GM19240 (cell line): ENCODE measurements at regions not wholly inside any gene's neighbourhood (a gene's known extent, or its start where the extent isn't known, plus 50 kb on each side); places are given as distances from the start of the nearest gene placed in this dataset.

ENCODE experiments used
- DNase-seq: peaks from one replicate; pipeline ENCODE4 v3.0.0; 2011; ENCODE audit warnings: low spot score; ENCODE audit not compliant: insufficient read length

DNA sequence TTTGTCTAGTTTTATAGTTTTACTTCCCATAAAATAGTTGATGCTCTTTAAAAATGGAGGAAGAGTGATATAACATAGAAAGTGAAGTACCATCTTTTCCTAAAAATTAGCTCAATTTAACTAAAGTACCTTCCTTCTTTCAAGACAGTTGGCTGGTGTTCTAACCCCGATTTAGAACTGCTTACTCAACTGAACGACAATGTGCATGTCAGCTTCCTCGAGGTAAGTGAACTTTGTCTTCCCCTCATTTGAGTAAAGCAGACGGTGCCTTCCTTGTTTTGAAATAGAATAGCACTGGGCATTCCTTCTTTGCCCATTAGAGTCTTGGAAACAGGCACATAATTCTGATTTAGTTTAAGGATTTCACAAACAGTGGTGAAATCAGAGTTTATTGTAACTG is 1519.2 kb downstream of the EFNB2 start:
- DNase-seq: no peak

DNA sequence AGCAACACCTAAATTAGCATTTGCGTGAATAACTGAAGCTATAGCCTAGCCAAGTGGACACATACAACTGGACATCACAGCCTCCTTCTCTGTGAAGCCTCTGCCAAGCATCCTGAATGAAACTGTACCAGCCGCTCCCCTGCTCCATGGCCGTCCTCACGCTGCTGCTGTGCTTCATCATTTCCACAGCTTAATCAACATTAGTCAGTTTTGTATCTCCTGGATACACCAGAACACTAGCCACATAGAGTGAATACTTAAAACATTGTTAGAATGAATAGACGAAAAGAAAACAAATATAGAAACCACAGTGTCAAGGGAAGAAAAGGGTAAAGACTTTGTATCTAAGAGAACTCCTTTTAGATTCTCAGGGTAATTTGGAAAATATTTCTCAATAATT is 1526.9 kb downstream of the EFNB2 start:
- DNase-seq: no peak

DNA sequence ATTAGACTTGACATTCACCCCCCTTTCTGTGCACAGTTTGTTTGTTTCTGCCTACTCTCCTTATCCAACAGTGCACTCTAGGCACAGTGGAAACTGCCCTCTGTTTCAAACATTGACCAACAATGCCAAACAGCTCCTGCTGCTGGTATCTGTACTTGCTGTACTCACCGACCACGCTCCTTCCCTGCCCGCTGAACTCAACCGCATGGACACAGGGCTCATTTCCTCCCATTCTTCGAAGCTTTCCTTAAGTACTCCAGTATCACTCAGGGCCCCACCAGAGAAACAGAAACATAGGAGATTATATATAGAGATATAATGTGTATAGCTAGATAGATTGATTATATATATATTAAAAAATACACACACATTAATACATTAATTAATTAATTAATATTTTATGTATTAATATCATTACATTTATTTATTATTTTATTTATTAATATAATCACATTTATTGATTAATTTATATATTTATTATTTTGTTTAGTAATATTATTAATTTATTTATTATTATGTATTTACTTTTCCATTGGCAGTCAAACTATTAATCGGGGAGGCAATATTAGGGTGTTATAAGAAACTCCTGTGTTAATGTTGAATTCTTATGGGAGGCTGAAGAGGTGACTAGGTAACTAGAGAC is 1528.2 kb downstream of the EFNB2 start:
- no peak for DNase-seq

DNA sequence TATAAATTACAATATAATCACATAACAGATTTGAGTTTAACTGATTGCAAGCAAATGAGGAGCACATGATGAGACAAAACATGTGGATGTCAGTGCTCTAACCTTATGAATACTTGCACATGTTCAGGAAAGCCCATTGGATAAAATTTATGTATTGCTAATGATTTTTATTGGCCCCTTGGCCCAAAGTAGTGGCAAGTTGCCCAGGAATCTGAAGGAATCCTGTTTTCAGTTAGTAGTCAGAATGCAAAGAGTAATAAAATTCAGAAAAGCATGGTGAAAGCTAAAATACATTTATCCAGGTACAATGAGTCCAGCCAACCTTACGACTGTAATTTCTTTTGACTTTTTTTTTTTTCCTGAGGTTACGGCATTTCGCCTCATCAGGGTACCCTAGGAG is 1539.4 kb downstream of the EFNB2 start:
- no peak for DNase-seq

DNA sequence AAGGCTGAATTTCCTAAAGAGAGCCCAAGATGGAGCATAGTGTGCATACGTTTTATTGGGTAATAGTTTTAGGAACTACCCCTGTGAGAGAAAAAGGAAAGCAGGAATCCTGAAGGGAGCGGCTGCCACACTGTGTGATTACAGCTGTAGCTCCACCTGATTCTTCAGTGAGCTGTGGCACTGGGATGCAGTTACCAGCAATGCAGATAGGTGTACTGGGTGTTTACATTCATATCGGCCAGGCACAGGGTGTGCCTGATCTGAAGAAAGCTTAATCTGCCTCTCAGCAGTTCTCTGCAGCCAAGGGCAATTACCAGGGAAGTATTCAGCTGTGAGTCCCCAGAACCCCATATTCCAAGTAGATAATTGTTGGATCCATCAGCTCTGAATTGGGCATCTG is 1541.8 kb downstream of the EFNB2 start:
- no peak for DNase-seq

DNA sequence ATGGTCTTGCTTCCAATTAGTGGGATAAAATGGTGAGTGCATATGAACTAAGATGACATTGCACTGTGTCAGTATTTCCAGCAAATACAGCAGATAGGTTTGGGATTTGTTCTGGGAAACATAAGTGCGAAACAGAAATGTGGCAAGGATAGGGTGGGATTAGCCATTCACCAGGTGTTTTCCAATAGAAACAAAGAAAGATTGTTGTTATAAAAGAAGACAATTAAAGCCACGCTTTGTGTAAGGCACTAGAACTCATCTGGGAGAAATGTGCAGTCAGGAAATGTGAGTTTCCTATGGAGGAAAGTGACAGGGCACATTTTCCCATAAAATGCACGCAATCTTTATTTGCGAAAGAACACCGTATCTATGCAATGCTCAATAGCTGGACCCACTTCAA is 1547.8 kb downstream of the EFNB2 start:
- no peak for DNase-seq

DNA sequence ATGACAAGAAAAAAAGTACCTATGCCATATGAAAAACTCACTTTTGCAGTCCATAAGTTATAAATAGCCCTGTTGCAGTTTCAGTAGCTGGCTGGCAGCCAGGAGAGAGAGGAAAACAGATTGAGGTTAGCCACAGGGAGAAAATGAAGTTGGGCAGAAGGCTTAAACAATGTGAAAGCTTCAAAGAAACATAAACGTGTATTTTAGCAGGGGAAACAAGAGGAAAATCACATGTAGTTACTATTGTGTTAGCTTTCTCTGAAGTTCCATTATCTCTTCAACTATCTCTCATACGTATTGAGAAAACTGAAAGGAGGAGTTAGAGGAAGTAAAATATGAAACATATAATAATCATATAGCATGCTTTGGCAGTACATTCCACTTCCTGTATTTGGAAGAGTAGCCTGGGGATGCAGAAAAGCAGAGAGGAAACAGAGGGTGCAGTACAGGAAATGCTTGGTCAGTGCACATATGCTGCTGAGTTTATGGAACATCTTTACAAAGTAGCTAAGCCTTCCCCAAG is 1551.1 kb downstream of the EFNB2 start:
- DNase-seq: no peak

DNA sequence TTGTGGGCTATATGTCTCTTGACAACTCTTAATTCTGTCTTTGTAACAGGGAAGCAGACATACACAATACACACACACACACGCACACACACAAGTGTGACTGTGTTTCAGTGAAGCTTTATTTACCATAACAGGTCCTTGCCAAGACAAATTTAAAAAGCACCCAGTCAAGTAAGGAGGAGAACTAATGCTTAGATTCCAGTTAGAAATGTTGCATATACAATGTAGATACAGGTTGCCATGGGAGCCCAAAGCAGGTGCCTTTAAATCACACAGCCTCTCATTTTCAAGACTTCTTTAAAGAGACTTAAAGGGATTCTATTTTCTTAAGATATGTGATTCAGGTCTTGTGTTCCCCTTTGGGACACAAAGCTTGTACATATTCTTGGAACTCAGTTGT is 1551.9 kb downstream of the EFNB2 start:
- no peak for DNase-seq

DNA sequence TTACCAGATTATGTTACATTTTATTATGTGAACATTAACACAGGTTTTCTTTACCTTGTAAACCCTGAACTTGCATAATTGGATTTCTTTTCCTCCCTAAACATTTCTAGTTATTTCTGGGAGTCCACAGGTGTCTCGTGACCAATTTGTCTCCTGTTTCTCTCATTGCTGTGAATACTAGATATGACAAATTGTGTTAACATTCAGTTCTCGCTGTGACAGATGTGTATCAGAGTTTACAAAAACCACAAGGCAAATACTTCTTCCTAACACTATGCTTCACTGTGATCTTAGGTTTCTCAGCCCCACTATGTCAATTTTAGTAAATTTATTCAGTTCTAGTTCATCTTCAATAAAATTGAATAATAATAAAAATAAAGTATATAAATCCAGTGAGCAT is 1554.9 kb downstream of the EFNB2 start:
- no peak for DNase-seq

DNA sequence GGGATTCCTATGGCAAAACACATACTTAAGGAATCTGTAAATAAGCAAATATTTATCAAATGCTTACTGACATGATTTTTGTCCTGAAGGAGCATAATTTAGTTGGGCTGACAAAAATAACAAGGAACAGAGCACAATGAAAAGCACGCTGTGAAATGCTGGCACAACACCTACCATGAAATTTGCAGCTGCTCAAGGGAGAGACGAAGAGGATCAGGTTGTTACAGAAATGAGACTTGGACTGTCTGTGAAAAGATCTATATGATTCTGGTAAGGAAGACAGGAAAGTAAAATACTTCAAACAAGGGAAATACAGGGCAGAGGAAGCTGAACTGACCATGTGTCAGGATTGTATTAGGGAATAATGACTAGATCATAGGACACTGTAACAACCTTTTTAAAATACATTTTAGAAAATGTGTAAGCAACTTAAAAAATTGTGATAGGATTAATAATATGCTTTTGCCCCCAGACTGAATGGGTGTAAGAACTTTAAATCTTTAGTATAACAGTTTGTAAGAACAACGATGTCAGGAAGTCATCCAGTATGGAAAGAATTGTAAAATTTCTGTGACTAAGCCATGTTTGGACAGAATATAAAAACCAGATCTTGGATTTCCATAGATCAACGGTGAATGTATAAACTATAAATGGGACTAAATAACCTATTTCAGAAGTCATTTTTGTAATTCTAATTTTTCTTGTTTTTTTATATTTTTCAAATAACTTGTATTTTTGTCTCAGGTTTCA is 1556.0 kb downstream of the EFNB2 start:
- no peak for DNase-seq

DNA sequence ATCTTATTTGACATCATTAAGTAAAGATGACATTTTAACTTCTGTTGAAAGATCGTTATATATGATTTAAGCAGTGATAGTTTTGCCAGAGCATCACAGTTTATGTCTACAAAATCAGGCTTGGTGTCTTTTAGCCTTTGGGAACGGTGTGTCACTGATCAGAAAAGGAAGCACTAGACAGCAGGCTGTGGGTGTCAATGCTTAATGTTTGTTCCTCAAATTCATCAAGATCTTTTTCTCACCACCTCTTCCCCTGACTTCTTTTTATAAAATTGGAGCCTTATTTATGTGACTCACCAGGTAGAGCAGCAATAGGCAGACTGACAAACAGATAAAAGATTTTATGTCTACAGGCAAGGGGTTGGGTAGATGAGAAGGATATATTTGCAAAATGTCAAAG is 1558.5 kb downstream of the EFNB2 start:
- no peak for DNase-seq

DNA sequence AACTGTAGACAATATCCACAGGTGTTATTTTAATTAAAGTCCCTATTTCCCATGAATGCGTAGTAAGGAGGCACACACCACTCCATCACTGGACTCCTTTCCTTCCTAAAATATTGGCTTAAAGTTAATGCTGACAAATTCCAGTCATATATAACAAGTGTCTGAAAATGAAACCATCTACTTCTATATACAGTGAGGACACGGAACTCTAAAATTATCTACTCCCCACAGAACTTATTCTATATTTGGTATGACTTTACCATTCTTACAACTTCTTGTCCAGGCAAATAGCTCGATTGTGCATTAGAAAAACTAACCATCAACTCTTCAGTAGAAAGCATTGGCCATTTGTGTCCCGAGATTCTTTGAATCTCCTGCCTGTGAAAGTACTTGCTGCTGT is 1560.2 kb downstream of the EFNB2 start:
- DNase-seq: no peak

DNA sequence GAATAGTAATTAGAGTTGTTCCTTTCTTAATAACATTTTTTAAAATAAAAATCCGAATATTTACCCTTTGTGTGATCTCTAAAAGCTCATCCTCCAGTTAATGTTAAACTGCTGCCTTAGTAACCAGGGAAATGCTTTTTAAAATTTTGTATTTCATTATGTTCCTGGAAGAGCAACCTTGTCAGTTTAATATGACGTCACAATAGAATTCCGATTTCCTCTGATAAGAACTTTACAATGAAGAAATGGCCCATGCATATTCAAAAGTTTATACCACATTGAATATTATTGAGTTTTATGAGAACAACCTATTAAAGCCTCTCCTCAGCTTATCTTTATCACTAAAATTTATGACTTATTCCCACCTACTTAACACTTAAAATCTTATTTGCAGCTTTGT is 1566.6 kb downstream of the EFNB2 start:
- DNase-seq: no peak

DNA sequence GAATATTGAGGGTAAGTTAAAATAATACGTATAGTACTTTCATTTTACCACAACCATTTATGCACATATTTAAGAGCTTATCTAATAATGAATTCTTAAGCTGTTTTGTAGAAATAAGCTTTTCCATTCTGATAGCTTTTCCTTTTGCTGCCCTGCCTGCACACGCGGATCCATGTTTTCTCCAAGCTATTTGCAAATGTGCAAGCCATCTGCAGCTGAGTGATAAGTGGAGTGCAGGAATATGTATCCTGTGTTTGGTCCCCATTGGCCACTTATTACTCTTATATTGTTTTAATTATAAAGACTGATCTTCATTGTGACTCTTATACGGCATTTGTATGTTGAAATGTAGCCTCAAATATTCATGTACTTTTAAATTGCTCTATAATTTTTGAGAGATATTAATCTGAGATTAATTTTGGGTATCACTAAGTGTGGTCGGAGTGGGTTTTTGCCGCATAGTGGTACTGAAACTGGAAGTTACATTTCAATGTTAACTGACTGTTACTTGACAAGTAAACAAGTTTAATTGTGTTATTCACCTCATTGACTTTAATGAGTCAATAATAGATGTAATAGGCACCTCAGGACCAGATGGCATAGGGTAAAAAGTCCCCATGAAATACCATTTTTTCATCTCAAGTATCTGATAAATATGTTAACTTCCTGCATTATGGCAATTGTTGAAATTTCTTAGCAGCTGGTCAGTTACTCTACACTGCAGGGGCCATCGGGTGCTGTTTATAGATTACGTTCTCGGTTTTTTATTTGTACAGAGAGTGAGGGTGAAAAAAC is 1567.4 kb downstream of the EFNB2 start:
- DNase-seq: no peak

DNA sequence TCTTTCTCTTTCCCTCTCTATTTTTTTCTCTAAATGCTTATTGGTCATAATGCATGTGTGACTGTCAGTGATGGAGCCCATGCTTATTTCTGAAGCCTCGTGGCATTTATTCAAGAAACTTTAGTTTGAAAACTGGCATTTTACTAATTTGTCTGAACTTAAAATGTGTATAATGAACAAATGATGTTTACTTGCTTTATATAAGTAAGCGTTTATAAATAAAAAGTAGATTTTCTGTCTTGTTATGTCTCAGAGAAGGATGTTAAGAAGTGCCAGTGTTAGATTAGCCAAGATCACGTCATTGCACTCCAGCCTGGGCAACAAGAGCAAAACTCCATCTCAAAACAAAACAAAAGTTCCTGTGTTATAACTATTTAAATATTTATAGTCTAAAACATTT is 1568.1 kb downstream of the EFNB2 start:
- no peak for DNase-seq

DNA sequence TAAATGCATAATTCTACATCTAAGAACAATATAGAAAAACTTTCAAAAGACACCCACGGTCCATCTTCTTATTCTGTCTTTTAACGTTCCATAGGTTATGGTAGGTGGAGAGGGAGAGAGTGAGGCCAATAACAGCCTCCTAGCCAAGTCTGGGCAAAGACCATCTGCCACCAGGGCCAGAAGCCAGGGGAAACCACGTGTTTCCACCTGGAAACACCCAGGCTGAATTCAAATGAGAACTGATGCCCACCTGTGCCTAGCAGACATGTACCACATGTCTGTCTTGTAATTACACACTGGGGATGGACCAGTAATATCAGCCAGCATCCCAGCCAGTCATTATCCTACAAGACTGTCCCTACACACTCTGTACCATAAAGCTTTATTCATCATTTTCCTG is 1573.1 kb downstream of the EFNB2 start:
- DNase-seq: no peak

DNA sequence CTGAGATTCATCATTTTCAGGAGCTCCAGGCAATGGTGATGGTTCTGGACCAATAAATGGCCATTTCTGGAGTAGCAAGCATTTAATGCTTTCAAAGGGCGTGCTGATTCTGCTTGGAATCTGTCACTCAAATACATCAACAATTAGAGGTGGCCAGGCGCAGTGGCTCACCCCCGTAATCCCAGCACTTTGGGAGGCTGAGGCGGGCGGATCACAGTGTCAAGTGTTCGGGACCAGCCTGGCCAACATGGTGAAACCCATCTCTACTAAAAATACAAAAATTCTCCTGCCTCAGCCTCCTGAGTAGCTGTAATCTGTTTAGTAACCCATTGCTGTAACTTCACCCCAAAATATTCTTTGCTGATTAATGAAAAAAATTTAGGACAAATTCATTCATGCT is 1574.2 kb downstream of the EFNB2 start:
- no peak for DNase-seq

DNA sequence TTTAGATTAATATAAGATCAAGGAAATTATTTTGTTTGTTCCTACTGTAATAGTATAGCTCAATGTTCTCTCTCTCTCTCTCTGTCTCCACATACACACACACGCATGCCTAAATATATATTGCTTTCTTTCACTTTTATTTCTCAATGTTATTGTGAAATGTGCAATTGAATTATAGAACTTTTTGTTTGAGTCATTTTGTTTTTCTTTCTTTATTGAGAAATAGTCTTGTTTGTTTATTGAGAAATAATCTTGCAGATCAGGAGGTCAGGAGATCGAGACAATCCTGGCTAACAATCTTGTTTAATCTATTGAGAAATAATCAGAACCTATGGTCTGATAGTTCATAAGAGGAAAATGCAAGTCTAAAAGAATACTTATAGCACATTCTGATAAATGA is 1581.3 kb downstream of the EFNB2 start:
- no peak for DNase-seq

DNA sequence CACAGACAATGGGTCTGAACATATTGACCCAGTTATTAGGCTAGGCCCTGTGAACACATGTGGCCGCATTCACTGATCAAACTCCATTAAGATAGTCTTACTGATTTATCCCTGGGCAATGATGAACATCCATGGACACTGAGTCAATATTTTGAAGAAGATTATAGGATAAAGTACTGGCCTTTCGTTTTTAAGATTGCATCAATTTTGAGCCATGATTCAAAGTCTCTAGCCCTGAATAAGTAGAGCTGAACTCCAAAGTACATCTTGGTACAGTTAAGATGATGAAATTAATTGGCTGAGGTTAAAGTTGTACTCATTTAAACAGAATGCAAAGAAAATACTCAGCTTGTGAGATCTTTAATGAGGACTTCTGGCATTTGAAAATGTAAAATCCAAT is 1581.9 kb downstream of the EFNB2 start:
- DNase-seq: no peak

DNA sequence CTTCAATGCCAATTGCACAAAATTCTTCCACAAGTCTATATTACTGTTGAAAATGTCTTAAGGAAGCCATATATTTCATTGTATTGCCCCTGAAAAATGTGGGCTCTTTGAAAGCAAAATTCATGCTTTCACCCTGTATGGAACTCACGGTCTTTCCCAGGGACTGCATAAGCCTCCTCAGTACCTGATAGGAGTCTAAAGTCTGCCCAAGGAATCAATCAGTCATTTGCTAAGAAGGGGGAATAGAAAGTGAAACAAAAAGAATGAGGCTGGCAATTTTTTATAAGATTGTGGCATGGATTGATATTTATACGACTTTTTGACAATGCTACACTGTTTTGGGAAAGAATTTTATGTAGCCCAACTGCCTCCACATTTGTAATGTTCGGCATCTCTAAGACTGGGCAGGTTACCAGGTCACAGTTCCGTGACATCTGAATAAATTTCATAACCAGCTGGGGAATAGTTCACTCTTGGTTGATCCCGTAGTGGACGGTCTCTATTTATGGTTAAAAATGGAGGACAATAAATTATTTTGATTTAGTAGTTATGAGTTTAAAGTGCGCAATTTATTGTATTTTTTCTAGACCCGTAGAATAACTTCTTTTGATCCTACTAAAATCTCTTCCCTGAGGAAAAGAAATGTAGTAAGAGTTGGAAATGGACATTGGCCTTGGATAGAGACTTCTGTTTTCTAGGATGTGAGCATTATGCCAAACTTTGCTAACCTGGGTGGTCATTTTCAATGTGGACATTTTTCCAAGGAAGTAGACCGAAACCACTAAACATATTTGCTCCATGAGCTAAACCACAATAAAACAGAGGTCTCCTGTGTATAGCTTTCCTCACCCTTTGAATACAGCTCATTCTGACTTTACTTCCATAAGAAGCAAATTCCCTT is 1585.4 kb downstream of the EFNB2 start:
- no peak for DNase-seq

DNA sequence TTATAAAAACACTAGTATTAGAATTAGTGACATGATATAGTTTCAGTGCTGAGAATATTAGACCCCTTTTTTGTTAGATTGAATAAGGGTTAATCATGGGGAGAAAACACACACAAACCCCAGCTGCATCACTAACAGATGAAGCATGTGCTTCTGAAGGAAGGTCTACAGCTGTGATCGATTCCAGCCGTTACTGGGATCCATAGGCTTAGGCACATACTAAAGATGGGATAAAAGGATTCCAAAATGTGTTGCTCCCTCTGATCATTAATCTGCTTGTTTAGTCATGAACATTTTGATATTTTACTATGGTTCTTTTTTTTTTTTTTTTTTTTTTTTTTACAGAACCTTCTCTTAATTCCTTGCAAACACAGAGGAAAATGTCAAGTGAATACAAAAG is 1591.3 kb downstream of the EFNB2 start:
- DNase-seq: no peak
